Stimulated activated CD4-positive, alpha-beta T cell treated with anti-CD3 and anti-CD28 coated beads, Interleukin-12 subunit alpha, Interleukin-12 subunit beta, amount 100 ng/mL, for 24 hours (primary cell): ENCODE measurements at regions not wholly inside any gene's neighbourhood (a gene's known extent, or its start where the extent isn't known, plus 50 kb on each side); places are given as distances from the start of the nearest gene placed in this dataset.

Experiments
- DNase-seq, 2 experiments: peaks; one replicate each; pipeline ENCODE4 v3.0.0-alpha.2; 2020; ENCODE audit warnings: low read depth in 2 of 2

DNA sequence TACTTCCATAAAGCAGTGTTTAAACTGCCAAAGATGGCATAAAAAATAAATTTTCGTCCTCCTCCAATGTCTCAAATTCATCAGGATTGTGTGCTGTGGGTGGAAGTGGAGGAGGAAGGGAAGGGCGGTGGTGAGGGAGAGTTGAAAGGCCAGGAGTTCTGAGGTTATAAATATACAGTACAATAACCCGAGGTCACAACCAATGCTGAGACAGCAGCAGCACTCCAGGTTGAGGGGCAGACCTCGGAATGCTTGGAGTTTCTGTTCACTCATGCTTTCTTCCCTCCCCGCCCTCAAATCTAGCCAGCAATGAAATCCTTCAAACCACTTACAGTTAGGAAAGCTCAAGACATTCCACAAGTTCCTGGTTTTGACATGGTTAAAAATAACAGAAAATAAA lies 134.0 kb upstream of the SMAD1 start:
- DNase-seq, result no peak

DNA sequence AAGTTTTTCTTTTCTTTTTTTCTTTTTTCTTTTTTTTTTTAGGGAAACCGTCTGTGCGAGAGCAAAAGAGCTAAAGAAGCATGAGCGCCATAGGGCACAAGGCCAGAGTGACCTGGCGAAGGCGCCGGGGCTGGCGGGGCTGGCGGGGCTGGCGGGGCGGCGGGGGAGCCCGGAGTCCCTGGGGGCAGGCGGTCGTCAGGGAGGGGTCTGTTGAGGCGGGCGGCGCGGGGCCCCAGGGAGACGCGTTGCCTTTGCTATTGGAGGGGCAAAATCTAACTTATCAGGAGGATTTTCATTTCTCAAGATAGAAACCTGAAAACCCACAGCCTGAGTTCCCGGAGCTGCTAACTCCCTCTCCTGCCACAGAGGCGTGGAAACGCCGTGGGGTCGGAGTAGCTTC lies 135.6 kb upstream of the SMAD1 start:
- DNase-seq, result no peak

DNA sequence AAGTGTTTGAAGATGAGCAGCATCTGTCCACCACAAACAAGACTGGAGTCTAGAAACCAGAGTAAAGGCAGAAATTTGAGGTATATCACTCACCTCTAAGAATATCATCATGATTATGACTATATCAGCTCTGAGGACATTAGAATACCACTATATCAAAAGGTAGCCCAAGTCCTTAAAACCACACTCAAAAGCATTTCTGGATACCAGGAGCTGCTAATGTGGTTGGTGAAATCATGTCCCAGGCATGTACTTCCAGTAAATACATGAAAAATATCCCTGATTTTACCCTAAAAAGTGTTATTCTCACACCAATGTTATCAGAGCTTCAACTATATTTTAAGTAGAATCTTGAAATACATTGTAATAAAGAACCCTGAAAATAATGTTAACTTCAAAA lies 136.3 kb upstream of the SMAD1 start:
- no peak for DNase-seq

GRCh38 chr4:145341381-145341780 lies 140.3 kb upstream of the SMAD1 start:
- no peak for DNase-seq

DNA sequence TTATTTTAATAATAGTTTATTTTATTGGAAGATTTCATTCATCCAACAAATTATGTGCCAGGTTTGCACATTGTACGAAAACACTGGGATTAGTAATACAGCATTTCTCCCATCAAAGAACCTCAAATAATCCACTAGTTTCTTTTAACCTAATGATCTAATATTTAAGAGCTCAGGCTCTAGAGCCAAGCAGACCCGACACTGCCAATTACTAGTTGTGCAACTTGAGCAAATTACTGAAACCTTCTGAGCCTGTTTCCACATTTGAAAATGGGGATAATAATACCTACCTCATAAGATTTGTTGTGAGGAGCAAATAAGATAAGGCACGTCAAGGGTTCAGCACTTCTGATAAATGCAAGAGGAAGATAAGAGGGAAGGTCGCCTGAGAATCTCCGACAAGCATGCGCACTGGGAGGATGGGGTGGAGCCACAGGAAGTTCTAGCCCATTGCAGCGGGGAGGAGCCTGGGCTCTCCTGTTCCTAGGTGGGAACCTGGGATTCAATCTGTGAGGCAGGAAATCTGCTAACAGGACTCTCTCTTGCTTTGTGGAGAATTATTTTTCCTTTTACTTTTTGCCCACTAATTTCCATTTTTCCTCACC lies 141.5 kb upstream of the SMAD1 start:
- no peak for DNase-seq

DNA sequence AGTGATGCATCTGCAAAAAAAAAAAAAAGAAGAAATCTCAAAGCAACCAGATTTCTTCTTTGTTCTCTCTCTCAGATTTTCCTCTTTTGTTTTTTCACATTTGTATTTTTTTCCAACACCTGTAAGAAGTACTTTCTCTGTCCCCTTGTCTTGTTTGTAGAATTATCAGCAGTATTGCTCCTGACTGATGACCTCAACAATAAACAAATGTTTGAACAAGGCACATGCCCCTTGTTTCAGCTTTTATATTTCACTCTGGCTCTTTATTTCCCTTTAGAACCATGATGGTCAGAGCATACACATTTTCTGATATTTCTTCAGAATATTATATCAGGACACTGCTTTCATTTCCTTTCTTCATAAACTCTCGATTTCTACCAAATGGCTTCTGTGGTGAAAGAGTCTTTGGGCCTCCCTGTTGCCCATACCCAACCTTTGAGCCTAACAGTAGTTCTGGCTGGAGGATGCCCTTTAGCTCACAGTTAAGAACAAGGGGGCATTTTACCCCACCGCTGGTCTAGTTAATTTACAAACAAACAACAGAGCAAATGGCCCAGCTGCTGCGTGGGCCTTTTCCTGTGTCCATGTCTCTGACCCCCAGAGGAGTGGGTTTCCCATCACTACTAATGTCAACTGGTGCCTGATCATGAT lies 142.5 kb upstream of the SMAD1 start:
- DNase-seq, result no peak

DNA sequence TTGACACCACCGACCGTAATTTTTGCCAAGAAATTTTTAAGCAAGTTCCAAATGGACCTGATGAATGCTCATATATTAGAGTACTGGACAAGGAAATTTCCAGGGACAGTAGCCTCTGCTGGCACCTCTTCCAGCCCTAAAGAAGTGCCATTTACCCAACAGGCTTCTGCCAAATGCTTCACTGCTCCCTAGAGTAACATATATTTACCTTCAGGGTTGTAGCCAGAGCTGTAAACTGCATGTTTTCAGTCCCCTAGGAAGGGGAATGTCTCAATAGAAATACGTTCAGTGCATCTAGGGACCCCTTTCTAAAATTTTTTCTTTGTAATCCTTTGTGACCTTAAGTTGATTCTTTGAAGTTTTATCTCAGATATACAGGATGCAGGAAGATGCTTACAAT lies 143.1 kb upstream of the SMAD1 start:
- no peak for DNase-seq

DNA sequence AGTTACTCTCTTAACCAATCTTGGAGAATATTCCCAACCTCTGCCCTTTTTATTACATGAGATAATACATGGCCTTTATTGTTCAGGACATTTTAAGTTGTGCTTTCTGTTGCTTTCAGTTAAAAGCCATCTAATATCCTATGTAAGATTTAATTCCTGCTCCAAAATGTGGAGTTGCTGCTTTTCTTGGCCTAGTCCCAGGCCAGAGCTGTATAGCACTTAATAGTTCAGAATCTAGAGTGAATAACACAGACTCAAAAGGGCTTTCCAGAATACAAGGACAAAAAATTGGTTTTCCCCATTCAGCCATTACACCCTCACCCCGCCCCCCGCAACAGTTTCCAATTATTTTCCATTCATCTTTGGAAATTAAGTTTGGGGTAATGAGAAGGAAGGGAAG lies 144.3 kb upstream of the SMAD1 start:
- no peak for DNase-seq

DNA sequence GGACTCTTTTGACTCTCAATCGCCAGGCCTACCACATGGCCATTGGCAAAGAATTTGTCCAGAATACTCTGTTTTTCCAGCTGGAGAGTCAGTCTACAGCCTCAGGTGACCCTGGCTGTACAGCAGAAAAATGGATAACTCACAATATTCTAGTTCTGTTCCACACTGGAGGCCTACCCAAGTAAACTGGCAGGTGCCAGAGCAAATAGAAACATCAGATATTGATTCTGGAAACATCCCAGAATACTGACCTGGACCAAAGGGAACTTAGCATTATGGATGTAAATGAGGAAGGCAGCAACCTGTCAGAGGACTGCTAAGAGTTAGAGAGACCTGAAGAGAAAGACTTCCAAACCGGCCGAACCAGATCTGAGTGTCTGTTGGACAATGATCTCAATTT lies 147.9 kb upstream of the SMAD1 start:
- DNase-seq, result no peak

DNA sequence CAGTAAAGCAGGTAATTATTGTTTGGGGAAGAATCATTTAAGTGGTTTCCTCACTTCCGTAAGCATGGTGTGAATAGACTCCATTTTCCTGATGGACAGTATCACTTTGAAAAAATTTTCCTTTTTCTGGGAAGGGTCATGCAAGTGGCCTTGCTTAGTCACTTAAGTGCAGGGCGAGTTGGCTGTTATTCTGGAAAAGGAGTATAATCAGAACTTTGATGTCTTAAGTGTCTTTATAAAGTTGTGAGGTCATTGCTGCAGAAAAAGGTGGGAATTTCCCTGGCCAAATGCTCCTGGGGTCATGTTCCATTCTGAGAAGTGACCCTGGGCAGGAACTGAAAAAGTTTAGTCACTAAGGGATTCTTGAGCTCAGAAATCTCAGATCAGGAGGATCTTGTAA lies 146.1 kb upstream of the OTUD4 start:
- no peak for DNase-seq

DNA sequence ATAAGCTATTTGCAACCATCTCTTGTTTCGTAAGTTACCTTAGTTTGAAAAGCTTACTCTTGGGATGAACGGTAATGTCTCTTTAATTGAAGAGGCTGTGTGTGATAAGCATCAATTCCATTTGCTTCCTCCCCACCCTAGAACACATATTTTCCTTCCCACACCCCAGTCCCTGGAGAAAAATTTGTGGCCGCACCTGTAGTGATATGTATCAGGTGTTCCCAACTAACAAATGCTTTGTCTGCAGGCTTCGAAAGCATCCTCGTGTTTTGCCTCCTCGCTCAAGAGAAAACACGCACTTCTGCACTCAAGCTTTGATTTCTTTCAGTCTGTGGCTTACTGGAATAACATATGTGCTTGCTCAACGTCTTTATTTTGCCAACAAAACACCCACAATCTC lies 143.8 kb upstream of the OTUD4 start:
- no peak for DNase-seq

DNA sequence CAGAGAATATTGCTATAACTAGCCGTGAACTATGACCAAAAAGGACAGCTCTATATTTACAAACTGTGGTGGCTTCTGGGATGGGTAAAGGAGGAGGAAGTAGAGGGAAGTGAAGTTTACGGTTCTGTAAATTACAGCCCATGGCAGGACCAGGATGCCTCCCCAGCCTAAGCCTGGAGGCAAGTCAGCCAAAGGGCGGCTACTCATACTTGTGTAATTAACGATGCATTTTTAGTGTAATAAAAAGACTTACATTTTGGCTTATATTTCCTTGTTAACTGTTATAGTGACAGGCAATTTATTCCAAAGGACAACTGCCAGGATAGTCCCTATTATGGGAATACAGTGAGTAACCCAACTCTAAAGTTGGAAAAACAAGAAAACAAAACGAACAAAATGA lies 139.9 kb upstream of the OTUD4 start:
- no peak for DNase-seq

DNA sequence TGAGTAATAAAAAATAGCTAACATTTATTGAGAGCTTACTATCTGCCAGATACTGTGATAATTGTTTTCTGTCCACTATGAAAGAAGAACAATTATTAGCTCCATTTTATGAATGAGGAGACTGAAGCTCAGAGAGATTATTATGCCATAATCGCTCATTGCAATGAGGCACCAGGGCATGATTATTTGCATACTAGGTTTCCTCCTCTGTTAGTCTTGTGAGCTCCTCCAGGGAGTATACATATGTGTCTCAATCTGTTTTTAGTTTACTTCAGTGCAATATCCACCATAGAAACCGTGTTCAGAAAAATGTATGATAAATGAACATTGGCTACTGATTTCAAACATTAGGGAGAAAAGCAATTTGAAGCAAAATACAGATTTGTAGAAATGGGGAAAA lies 139.4 kb upstream of the OTUD4 start:
- DNase-seq, result no peak

DNA sequence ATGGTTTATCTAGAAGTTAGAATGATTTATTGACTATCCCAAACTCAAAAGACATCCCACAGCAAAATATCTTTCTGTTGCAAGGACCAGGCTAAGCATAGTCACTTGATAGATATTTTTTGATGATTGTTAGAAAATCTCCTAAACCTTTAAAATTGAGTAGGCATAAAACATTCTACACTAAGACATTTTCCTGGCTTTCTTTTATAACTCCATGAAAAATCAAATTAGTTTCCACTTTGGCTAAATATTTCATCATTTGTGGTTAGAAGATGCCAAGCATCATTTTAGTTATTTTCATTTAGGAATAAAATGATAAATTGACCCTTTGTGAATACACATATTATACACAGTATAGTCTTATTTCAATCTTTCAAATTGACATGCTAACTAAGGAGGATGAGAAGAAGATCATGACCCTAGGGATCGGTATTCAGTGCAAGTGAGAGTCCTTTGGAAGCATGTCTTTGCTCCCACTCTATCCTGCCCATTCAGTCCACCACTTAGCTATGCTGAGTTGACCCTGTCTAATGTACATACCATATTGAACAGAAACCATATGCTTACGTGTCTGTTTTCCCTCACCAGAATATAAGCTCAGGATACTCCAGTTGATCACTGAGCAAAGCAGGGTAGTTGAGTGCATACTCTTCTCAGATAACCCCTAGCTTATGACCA lies 136.6 kb upstream of the OTUD4 start:
- DNase-seq, result no peak

DNA sequence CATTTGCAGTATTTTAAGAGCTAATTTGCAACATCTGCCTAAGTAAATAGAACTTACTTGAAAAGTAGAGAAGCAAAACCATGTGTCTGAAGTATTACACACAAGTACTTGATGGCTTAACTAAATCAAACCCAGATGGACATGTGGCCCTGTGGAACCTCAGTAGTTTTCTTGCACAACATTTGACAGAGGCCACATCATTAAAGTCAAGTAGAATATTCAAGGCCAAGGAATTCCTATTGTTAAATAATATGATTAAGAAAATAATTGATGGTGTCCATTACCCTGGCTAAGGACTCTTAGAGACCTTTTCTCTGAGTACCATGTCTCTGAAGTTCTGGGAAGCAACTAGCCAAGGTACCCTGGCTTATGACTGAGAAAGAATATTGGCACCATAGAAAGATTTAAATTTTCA lies 135.4 kb upstream of the OTUD4 start:
- DNase-seq, result no peak

DNA sequence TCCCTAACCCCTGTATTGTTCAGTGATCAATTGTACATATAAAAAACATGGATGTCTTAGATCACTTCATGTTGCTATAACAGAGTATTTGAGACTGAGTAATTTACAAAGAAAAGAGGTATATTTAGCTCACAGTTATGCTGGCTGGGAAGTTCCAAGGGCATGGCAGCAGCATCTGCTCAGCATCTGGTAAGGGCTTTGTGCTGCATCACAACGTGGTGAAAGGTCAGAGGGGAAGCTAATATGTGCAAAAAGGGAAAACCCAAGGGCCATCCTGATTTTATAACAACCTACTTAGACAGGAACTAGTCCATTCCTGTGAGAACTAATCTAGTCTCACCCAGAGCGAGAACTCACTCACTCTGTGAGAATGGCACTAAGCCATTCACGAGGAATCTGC lies 128.2 kb upstream of the OTUD4 start:
- DNase-seq, result no peak

- no peak for DNase-seq
Measured at GRCh38 chr4:145307763-145308430, 127.5 kb upstream of the OTUD4 start.

GRCh38 chr4:145307120-145307519 lies 126.7 kb upstream of the OTUD4 start:
- DNase-seq, result no peak

DNA sequence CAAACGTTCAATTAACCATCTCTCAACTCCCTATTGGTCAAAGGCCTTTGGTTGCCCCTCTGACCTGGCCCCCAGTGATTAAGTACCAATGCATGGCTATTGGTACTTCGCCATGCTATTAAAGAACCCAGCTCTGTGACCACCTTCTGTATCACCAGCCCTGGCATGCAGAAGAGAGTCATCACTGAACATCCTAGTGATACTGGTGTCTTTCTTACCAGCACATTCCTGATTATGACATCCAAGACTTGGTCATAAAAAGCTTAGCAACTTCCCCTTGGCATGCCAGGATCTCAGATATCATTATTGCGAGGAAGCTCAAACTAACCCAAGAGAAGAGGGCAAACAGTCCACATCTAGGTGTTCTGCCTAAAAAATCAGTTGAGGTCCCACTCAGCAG lies 122.3 kb upstream of the OTUD4 start:
- no peak for DNase-seq

GRCh38 chr4:145301386-145302080 lies 121.1 kb upstream of the OTUD4 start:
- DNase-seq, result no peak

GRCh38 chr4:145299380-145300076 lies 119.1 kb upstream of the OTUD4 start:
- peak; percentile 59 to 73 for DNase-seq

GRCh38 chr4:145298885-145299284 lies 118.5 kb upstream of the OTUD4 start:
- no peak for DNase-seq
